SH-SY5Y (cell line): ENCODE measurements at regions not wholly inside any gene's neighbourhood (a gene's known extent, or its start where the extent isn't known, plus 50 kb on each side); places are given as distances from the start of the nearest gene placed in this dataset.

Source experiments
- GATA2 ChIP-seq: IDR thresholded peaks from 2 replicates; pipeline ENCODE4 v1.6.1; 2011; ENCODE audit warnings: mild to moderate bottlenecking, low read depth, low read length
- GATA3 ChIP-seq: IDR thresholded peaks from 2 replicates; pipeline ENCODE4 v1.6.1; 2011; ENCODE audit warnings: low read depth, mild to moderate bottlenecking, low read length, moderate library complexity

DNA sequence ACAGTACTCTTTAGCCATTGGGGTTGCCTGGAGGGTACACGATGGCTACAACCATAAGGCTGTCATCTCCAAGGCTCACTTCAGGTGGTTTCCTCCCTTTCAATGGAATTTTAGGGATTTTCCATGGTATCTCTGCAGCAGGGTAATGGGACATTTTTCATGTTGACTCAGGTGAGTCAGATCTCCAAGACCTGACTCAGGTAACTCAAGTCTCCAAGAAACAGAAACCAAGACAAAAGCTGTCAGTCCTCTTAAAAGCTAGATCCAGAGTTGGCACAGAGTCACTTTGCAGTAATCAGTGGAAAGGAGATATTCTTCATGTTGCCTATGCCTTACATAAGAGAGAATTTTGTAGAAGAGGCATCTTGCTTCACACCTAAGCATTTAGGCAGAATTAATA is 375.8 kb upstream of the ARPP21 start:
- TF ChIP-seq GATA2 (no peak), GATA3 (no peak)

GRCh38 chr3:35275768-35276167 is 363.6 kb upstream of the ARPP21 start:
- TF ChIP-seq GATA3 (no peak), GATA2 (no peak)

DNA sequence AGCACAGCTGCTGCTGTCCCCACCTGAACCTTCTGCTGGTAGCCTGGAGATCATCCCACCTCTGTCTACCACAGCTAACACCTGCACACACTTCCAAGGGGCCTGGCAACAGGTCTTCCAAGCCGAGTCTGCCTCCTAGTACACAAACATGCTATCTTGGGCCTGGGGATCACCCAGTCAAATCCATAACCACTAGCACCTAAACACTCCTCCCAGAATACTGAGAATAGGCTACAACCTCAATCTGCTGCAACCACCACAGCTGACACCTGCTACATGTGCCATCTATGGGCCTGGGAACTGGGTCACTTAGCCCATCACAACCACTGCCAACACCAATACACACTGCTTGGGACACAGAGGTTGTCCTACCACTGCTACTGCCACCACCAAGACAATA is 362.8 kb upstream of the ARPP21 start:
- TF ChIP-seq GATA3: no peak
- no peak for TF ChIP-seq GATA2

GRCh38 chr3:35291471-35292236 is 347.7 kb upstream of the ARPP21 start:
- no peak for TF ChIP-seq GATA3
- TF ChIP-seq GATA2: no peak

- no peak for TF ChIP-seq GATA3
- no peak for TF ChIP-seq GATA2
Measured at GRCh38 chr3:35292568-35292967, 346.8 kb upstream of the ARPP21 start.

DNA sequence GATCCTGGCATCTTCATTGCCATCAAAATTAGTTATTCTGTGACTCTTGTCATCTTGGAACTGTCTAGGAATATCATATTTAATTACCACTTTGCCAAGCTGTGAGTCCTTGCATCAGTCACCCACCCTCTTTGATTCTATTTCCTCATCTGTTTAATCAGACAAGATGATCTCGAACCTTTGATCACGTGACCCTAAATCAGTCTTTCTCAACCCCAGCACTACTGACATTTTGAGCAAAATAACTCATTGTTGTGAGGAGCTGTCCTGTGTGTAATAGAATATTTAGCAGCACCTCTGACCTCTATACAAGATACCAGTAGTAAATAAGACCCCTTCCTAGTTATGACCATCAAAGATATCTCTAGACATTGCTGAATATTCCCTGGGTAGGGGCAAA is 343.4 kb upstream of the ARPP21 start:
- no peak for TF ChIP-seq GATA3
- TF ChIP-seq GATA2: no peak

DNA sequence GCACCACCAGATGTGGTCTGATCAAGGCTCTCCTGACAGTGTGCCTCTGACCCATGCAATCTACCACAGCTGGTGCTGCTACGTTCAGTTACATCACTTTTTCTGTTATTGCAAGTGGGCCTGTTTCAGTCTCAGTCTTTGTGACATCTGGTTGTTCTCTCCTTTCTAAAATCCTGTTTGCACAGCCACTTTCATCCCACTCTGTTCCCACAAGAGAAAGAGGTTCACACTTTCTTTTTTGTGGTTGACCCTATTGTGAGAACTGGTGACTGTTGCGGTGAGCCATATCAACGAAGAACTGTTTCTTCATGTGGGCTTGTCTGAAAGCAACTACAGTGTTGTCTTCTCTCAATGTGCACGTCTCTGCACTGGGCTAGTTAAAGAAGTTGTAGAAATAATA is 342.8 kb upstream of the ARPP21 start:
- TF ChIP-seq GATA3: no peak
- TF ChIP-seq GATA2: no peak

GRCh38 chr3:35305406-35305805 is 333.9 kb upstream of the ARPP21 start:
- TF ChIP-seq GATA2: no peak
- TF ChIP-seq GATA3: no peak

DNA sequence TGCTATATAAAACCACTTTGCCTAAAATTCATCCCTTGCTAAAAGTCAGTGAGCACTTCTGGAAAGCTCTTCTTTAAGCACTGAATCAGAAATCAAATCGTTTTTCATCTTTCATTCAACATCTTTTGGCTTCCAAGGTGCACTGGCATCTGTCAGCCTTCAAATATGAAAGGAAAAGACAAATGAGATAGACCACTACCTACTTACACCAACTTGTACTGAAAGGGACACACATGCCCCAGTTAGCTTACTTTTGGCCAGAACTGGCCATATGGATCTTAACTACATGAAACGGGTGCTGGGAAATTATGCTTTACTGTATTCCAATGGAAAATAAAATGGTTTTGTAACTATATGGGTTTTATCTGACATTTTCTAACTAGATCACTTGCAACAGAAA is 332.0 kb upstream of the ARPP21 start:
- no peak for TF ChIP-seq GATA3
- no peak for TF ChIP-seq GATA2

- no peak for TF ChIP-seq GATA3
- no peak for TF ChIP-seq GATA2
Measured at GRCh38 chr3:35320646-35321407, 318.5 kb upstream of the ARPP21 start.

- TF ChIP-seq GATA3: no peak
- TF ChIP-seq GATA2: no peak
Measured at GRCh38 chr3:35322070-35322469, 317.3 kb upstream of the ARPP21 start.

DNA sequence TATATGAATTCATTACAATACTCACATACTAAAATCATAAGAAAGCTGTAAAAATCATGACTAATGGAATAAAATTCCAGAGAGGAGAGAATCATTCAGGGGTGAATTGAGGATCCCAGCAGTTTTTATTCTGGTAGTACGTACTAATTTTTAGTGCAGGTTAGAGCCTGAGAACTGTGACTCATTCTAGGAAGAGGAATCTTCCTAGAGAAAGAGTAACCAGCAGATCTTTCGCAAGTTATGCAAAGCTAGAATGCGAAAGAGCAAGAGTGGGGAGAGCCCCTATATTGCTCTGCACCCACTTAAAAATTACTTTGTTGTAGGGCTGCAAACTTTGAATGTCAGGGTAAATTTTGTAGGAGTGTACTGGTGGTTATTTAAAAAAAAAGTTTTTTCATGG is 303.6 kb upstream of the ARPP21 start:
- TF ChIP-seq GATA3: no peak
- no peak for TF ChIP-seq GATA2

DNA sequence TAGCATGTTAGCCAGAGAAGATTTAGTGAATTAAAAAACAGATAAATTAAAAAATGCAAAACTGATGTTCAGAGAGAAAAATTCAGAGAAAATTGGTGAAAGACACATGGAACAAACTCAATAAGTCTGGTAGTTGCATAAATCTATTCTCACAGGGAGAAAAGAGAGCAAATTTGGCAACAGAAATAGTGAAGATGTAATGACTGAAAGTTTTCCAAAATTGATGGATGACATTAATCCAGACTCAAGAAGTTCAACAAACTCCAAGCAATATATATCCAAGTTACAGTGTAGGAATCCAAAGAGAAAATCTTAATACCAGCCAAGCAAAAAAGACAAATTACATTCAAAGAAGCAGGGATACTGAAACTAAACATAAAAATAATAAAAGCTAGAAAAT is 302.7 kb upstream of the ARPP21 start:
- no peak for TF ChIP-seq GATA2
- TF ChIP-seq GATA3: no peak

- no peak for TF ChIP-seq GATA2
Measured at GRCh38 chr3:35338186-35338585, 301.1 kb upstream of the ARPP21 start.

- TF ChIP-seq GATA2: no peak
- TF ChIP-seq GATA3: no peak
Measured at GRCh38 chr3:35380196-35380595, 259.1 kb upstream of the ARPP21 start.

DNA sequence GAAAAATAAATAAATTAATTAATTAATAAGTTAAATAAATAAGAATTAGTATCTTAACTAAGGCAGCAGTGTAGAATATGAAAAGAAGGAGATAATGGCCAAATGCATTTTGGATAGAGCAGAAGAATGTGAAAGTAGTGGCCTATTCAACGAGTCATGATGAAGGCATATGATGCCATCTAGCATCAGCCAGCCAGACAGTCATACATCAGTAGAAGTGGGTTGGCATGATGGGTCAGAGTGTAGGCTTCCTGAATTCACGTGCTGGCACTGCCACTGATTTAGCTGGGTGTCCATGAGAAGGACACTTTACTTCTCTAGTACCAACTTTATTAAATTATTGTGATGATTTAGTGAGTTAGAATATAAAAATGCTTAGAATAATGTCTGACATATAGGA is 256.1 kb upstream of the ARPP21 start:
- TF ChIP-seq GATA2 (no peak), GATA3 (no peak)
